Lower lobe of right lung (tissue), 2 donors: ENCODE measurements at regions not wholly inside any gene's neighbourhood (a gene's known extent, or its start where the extent isn't known, plus 50 kb on each side); places are given as distances from the start of the nearest gene placed in this dataset.
"Not testable (repeated sequence)": the region's sequence is repeated elsewhere in the genome, so short reads cannot be mapped to it uniquely, and the experiment has no call there.

Experiments
- ATAC-seq, 2 donors: fragments of 200-7000 bp; cut with Tn5 transposase; one replicate each; pipeline ENCODE4 v1.9.1; 2020 to 2022; ENCODE audit warnings: mild to moderate bottlenecking in 2 of 2, moderate library complexity in 2 of 2
- DNase-seq: peaks from one replicate; pipeline ENCODE4 v3.0.0-alpha.2; 2020
- H3K27ac ChIP-seq: fragments of 200-600 bp; one replicate; pipeline ENCODE4 v1.8.0; 2022
- H3K27me3 ChIP-seq: fragments of 200-600 bp; one replicate; pipeline ENCODE4 v1.8.0; 2022; ENCODE audit warnings: low read depth
- H3K36me3 ChIP-seq: fragments of 200-600 bp; one replicate; pipeline ENCODE4 v1.8.0; 2022; ENCODE audit warnings: mild to moderate bottlenecking
- H3K4me1 ChIP-seq: fragments of 200-600 bp; one replicate; pipeline ENCODE4 v1.8.0; 2022
- H3K4me3 ChIP-seq: fragments of 200-600 bp; one replicate; pipeline ENCODE4 v1.8.0; 2022; ENCODE audit warnings: mild to moderate bottlenecking
- H3K9me3 ChIP-seq: fragments of 200-600 bp; one replicate; pipeline ENCODE4 v1.8.0; 2022
- CTCF ChIP-seq: fragments of 200-600 bp; IDR thresholded peaks from one replicate; pipeline ENCODE4 v1.8.0; 2022; ENCODE audit warnings: antibody characterized with exemption, mild to moderate bottlenecking
- intact Hi-C: fragments of 100-400 bp; cut with DNase I; formaldehyde crosslinking; loops from one replicate; pipeline ENCODE4 v1.11.0; 2022
- donor health status: DM: no; HTN: yes; CAD: no; lungs with severe emphysema.

DNA sequence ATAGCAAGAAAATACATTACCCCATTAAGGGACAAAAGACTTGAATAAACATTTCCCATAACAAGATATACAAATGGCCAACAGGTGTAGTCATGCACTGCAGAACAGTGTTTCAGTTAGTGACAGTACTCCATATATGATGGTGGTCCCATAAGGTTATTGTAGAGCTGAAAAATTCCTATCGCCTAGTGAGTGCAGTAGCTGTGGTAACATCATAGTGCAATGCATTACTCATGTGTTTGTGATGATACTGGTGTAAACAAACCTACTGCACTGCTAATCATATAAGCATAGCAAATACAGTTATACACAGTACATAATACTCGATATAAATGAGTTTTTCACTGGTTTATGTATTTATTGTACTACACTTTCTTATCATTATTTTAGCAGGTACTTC, 168.7 kb downstream of the C12orf75 start:
- Histone ChIP-seq H3K27ac (no peak overlapping the region), H3K4me1 (no peaks in the 10 kb centered on the region), H3K4me3 (no peak overlapping the region), H3K36me3 (no peaks in the 10 kb centered on the region), H3K9me3 (no peaks in the 10 kb centered on the region), H3K27me3 (no peaks in the 10 kb centered on the region)
- intact Hi-C loops, result no loop called here
- TF ChIP-seq CTCF, result no peak
- no peak for DNase-seq
- ATAC-seq, result no peak

DNA sequence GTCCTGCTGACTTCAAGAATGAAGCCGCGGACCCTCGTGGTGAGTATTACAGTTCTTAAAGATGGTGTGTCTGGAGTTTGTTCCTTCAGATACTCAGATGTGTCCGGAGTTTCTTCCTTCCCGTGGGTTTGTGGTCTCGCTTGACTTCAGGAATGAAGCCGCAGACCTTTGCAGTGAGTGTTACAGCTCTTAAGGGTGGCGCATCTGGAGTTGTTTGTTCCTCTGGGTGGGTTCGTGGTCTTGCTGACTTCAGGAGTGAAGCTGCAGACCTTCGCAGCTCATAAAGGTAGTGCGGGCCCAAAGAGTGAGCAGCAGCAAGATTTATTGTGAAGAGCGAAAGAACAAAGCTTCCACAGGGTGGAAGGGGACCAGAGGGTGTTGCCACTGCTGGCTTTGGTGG, 170.2 kb downstream of the C12orf75 start:
- H3K27me3 ChIP-seq, H3K27ac ChIP-seq, intact Hi-C loops, H3K36me3 ChIP-seq, DNase-seq, H3K9me3 ChIP-seq, H3K4me3 ChIP-seq, H3K4me1 ChIP-seq, ATAC-seq: not testable (repeated sequence)

DNA sequence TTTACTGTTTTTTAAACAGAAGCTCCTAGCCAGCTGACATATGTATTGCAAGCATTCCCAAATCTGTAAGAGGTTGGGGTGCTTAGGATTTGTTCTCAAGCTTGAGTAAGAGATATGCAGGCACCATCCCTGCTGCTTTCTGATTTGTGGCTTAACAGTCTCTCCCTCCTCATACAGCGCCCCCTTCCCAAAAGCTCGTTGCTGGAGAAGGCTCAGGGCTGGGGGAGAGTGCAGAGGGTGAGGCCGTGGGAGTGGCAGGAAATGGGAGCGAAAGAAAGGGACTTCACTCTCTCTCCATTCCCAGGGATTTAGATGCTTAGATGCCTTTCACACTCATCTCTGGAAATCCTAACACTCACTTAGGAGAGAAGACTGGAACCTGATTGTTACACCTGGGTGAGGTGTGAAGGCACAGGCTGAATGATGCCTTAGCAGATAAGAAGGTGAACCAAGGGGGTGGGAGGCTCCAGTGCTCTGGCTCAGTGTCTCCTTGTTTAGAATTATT, 172.0 kb downstream of the C12orf75 start:
- ATAC-seq (no peak), DNase-seq (no peak)
- H3K27ac ChIP-seq, result no peak overlapping the region
- H3K9me3 ChIP-seq, result no peaks in the 10 kb centered on the region
- H3K36me3 ChIP-seq, result no peaks in the 10 kb centered on the region
- H3K27me3 ChIP-seq, result no peaks in the 10 kb centered on the region
- TF ChIP-seq CTCF, result no peak
- intact Hi-C loops, result no loop called here
- H3K4me3 ChIP-seq, result no peak overlapping the region
- H3K4me1 ChIP-seq, result no peaks in the 10 kb centered on the region

- intact Hi-C loops, result no loop called here
- ATAC-seq (no peak), DNase-seq (no peak)
- TF ChIP-seq CTCF, result no peak
- H3K36me3 ChIP-seq, result no peaks in the 10 kb centered on the region
- no peak overlapping the region for H3K4me3 ChIP-seq
- H3K27me3 ChIP-seq, result no peaks in the 10 kb centered on the region
- H3K4me1 ChIP-seq, result no peaks in the 10 kb centered on the region
- no peak overlapping the region for H3K27ac ChIP-seq
- no peaks in the 10 kb centered on the region for H3K9me3 ChIP-seq
Observed at GRCh38 chr12:105503619-105504018, 173.1 kb downstream of the C12orf75 start.

DNA sequence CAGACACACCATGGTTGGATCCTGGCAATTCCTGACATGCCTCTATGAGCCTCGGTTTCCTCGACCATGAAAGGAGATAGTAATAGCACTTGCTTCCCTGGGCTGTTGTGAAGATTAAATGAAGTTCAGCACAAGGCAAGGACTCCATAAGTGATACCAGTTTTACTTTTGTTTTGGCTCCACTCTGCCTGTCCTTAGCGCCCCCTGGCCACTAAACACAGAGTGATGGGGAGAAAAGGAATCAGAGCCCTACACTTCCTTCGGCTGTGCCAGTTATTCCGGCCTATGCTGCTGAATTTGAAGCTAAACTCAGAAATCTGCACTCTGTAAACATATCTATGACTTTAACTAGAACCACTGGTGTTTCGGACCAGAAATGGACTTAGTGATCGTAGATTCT, 173.8 kb downstream of the C12orf75 start:
- TF ChIP-seq CTCF, result no peak
- no peaks in the 10 kb centered on the region for H3K36me3 ChIP-seq
- intact Hi-C loops, result no loop called here
- H3K4me3 ChIP-seq, result no peak overlapping the region
- no peaks in the 10 kb centered on the region for H3K27me3 ChIP-seq
- DNase-seq (no peak), ATAC-seq (no peak)
- H3K27ac ChIP-seq, result no peak overlapping the region
- H3K9me3 ChIP-seq, result no peaks in the 10 kb centered on the region
- H3K4me1 ChIP-seq, result no peaks in the 10 kb centered on the region

GRCh38 chr12:105506678-105507310, 176.3 kb downstream of the C12orf75 start:
- H3K4me3 ChIP-seq, result no peak overlapping the region
- no peaks in the 10 kb centered on the region for H3K36me3 ChIP-seq
- intact Hi-C loops, result no loop called here
- no peak for TF ChIP-seq CTCF
- no peaks in the 10 kb centered on the region for H3K27me3 ChIP-seq
- no peaks in the 10 kb centered on the region for H3K4me1 ChIP-seq
- no peak for ATAC-seq
- no peak overlapping the region for H3K27ac ChIP-seq
- DNase-seq, result no peak
- no peaks in the 10 kb centered on the region for H3K9me3 ChIP-seq
